ENCODE measurements at regions not wholly inside any gene's neighbourhood (a gene's known extent, or its start where the extent isn't known, plus 50 kb on each side); places are given as distances from the start of the nearest gene placed in this dataset.
A peak's percentile ranks its signal among the peaks of the same experiment; 100 is the strongest.
"Not testable (repeated sequence)": the region's sequence is repeated elsewhere in the genome, so short reads cannot be mapped to it uniquely, and the experiment has no call there.

GRCh38 chr13:111436446-111436845 is 116.0 kb downstream of the TEX29 start (continued):
- TF ChIP-seq PRDM15 (CRISPR knock-in tag; IDR thresholded peaks at IDR 0.05) (no peak), NR1H2 (CRISPR knock-in tag; IDR thresholded peaks at IDR 0.05) (no peak), PREB (CRISPR knock-in tag; IDR thresholded peaks at IDR 0.05; ENCODE audit: borderline replicate concordance) (no peak), RELA (CRISPR knock-in tag; IDR thresholded peaks at IDR 0.05; ENCODE audit: borderline replicate concordance) (no peak), ERG (CRISPR knock-in tag; IDR thresholded peaks at IDR 0.05) (no peak), ATF3 (CRISPR knock-in tag; conservative IDR thresholded peaks at IDR 0.05) (no peak)
- TF ChIP-seq, protein P1, sequence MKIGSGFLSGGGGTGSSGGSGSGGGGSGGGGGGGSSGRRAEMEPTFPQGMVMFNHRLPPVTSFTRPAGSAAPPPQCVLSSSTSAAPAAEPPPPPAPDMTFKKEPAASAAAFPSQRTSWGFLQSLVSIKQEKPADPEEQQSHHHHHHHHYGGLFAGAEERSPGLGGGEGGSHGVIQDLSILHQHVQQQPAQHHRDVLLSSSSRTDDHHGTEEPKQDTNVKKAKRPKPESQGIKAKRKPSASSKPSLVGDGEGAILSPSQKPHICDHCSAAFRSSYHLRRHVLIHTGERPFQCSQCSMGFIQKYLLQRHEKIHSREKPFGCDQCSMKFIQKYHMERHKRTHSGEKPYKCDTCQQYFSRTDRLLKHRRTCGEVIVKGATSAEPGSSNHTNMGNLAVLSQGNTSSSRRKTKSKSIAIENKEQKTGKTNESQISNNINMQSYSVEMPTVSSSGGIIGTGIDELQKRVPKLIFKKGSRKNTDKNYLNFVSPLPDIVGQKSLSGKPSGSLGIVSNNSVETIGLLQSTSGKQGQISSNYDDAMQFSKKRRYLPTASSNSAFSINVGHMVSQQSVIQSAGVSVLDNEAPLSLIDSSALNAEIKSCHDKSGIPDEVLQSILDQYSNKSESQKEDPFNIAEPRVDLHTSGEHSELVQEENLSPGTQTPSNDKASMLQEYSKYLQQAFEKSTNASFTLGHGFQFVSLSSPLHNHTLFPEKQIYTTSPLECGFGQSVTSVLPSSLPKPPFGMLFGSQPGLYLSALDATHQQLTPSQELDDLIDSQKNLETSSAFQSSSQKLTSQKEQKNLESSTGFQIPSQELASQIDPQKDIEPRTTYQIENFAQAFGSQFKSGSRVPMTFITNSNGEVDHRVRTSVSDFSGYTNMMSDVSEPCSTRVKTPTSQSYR (CRISPR knock-in tag; IDR thresholded peaks at IDR 0.05) = no peak

DNA sequence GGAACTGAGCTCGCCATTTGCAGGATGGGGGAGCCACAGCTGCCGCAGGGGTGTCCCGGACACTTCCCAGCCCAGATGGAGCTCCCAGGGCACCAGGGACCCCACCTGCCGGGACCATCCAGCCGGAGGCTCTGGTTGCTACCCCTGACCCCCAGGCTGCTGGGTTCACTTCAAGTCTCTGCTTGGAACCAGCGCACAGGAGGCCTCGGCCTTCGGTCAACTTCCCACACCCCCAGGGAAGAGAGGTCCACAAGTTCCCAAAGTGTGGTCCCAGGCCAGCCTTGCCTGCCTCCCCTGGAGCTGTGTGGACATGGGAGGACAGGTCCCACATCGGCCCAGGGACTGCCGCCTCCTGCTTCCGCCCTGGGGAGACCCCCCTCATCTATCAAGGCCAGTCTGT is 117.0 kb downstream of the TEX29 start:
- TF ChIP-seq SOX15 (CRISPR knock-in tag; IDR thresholded peaks at IDR 0.05) (no peak), ZNF671 (CRISPR knock-in tag; IDR thresholded peaks at IDR 0.05) (no peak), NR2C2 (CRISPR knock-in tag; IDR thresholded peaks at IDR 0.05) (no peak), NFE2L1 (CRISPR knock-in tag; IDR thresholded peaks at IDR 0.05) (no peak)
- Mint-ChIP-seq H3K4me1 (peaks cover 5% of the 10 kb centered on the region; the same call in 1 of the 2 replicates), H3K27ac (no peak overlapping the region), H3K4me3 (no peak overlapping the region), H3K27me3 (ENCODE audit: low read depth) (peaks cover 1% of the 10 kb centered on the region), H3K9me3 (peaks cover 33% of the 10 kb centered on the region), H3K36me3 (no peaks in the 10 kb centered on the region)
- no peak for DNase-seq (ENCODE audit: low spot score)
- ATAC-seq = no peak
- CTCF ChIA-PET = interaction anchor here (0.6 to 3.9 kb wide), 3 partner anchors 9 to 52 kb away, joined by 3 to 60 read pairs (median 3); no protein-coding TSS in a partner anchor
- POLR2A ChIA-PET = no interaction called here

GRCh38 chr13:111437856-111438547 is 117.6 kb downstream of the TEX29 start:
- POLR2A ChIA-PET = no interaction called here
- CTCF ChIA-PET = interaction anchor here (0.6 to 3.9 kb wide), 2 partner anchors 9 to 26 kb away, joined by 3 to 60 read pairs; no protein-coding TSS in a partner anchor
- ATAC-seq = no peak
- H3K36me3 Mint-ChIP-seq = no peaks in the 10 kb centered on the region
- peaks cover 37% of the 10 kb centered on the region for H3K9me3 Mint-ChIP-seq
- H3K4me1 Mint-ChIP-seq = peaks cover 5% of the 10 kb centered on the region; the same call in 1 of the 2 replicates
- peaks cover 4% of the 10 kb centered on the region for H3K27me3 Mint-ChIP-seq (ENCODE audit: low read depth)
- no peak for DNase-seq (ENCODE audit: low spot score)
- H3K4me3 Mint-ChIP-seq = no peak overlapping the region
- no peak overlapping the region for H3K27ac Mint-ChIP-seq
- no peak for TF ChIP-seq ATF1 (CRISPR knock-in tag; IDR thresholded peaks at IDR 0.05)
- TF ChIP-seq, protein P2, sequence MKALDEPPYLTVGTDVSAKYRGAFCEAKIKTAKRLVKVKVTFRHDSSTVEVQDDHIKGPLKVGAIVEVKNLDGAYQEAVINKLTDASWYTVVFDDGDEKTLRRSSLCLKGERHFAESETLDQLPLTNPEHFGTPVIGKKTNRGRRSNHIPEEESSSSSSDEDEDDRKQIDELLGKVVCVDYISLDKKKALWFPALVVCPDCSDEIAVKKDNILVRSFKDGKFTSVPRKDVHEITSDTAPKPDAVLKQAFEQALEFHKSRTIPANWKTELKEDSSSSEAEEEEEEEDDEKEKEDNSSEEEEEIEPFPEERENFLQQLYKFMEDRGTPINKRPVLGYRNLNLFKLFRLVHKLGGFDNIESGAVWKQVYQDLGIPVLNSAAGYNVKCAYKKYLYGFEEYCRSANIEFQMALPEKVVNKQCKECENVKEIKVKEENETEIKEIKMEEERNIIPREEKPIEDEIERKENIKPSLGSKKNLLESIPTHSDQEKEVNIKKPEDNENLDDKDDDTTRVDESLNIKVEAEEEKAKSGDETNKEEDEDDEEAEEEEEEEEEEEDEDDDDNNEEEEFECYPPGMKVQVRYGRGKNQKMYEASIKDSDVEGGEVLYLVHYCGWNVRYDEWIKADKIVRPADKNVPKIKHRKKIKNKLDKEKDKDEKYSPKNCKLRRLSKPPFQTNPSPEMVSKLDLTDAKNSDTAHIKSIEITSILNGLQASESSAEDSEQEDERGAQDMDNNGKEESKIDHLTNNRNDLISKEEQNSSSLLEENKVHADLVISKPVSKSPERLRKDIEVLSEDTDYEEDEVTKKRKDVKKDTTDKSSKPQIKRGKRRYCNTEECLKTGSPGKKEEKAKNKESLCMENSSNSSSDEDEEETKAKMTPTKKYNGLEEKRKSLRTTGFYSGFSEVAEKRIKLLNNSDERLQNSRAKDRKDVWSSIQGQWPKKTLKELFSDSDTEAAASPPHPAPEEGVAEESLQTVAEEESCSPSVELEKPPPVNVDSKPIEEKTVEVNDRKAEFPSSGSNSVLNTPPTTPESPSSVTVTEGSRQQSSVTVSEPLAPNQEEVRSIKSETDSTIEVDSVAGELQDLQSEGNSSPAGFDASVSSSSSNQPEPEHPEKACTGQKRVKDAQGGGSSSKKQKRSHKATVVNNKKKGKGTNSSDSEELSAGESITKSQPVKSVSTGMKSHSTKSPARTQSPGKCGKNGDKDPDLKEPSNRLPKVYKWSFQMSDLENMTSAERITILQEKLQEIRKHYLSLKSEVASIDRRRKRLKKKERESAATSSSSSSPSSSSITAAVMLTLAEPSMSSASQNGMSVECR (CRISPR knock-in tag; IDR thresholded peaks at IDR 0.05; ENCODE audit: borderline replicate concordance) = no peak

- H3K36me3 Mint-ChIP-seq; H3K27ac Mint-ChIP-seq; H3K4me3 Mint-ChIP-seq; H3K27me3 Mint-ChIP-seq (ENCODE audit: low read depth); H3K4me1 Mint-ChIP-seq: not testable (repeated sequence)
- peaks cover 35% of the 10 kb centered on the region for H3K9me3 Mint-ChIP-seq
- ATAC-seq (peak; percentile 48; the same call in 1 of the 2 replicates), DNase-seq (ENCODE audit: low spot score) (peak; percentile 59)
- ChIA-PET CTCF (interaction anchor here (0.6 to 3.9 kb wide), 25 partner anchors 10 to 889 kb away, joined by 3 to 60 read pairs (median 3); no protein-coding TSS in a partner anchor), POLR2A (interaction anchor here (0.7 kb wide), 1 partner anchor 91 kb away, joined by 5 read pairs; no protein-coding TSS in a partner anchor)
Observed at GRCh38 chr13:111440492-111440891, 120.0 kb downstream of the TEX29 start.

All from WTC11 (cell line).